ENCODE measurements at regions not wholly inside any gene's neighbourhood (a gene's known extent, or its start where the extent isn't known, plus 50 kb on each side); places are given as distances from the start of the nearest gene placed in this dataset.
"Not testable (repeated sequence)": the region's sequence is repeated elsewhere in the genome, so short reads cannot be mapped to it uniquely, and the experiment has no call there.

DNA sequence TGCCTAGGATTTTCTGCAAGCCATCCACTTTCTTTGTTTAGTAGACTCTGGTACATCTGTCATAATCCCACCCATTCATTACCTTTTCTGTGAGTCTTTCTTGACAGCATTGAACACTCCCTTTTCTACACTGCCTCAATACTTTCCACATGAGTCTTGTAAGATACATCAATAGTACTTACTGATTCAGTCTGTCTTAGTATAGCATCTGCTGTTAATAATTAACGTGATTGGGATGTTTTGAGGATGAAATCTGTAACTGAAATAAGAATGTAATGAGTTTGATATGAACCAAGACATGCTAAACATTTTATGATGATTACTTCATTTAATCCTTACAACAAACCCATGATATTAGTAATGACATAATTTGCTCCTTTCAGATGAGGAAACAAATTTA is 196.2 kb upstream of the FOXG1 start:
- DNase-seq: no peak

DNA sequence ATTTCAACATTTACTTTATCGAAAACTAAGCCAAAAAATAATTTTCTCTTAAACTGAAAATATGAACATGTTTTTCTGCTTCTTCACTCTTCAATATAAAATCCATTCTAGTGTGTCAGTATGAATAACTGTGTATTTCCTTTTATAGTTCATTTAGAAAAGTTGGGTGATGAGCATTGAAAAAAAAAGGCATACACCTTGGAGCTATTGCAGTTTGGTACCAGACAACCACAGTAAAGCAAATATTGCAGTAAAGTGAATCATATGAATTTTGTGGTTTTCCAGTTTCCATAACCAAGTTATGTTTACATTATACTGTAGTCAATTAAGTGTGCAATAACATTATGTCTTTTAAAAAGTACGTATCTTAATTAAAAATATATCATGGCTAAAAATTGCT is 195.0 kb upstream of the FOXG1 start:
- no peak for DNase-seq

DNA sequence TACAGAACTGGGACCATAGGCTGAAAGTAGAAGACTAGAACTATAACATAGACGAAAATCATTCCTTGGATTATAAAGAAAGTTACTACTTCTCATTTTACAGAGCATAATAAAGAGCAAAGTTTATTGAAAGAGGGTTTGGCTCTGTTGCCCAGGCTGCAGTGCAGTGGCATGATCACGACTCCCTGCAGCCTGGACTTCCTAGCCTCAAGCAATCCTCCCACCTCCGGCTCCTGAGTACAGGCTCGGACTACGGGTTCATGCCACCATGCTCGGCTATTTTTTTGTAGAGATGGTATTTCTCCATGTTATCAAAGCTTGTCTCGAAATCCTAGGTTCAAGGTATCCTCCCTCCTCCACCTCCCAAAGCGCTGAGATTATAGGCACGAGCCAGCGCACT is 190.1 kb upstream of the FOXG1 start:
- DNase-seq: no peak

DNA sequence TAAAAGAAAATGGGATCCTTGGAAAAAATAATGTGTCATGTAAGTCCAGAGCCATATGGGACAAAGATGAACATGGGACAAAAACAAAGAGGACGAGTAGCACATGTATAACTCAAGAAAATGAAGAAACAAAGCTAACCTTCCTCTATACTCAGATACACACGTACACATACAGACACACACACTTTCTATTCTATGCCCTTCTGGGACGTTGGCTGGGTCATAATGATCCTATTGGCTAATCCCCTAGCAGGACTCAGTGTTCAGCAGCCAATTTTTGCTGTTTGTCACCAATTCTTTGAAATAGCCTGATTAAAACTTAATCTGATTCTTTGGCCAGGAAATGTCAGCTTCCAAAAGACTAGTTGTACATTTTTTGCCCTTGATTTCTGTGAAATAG is 189.4 kb upstream of the FOXG1 start:
- no peak for DNase-seq

DNA sequence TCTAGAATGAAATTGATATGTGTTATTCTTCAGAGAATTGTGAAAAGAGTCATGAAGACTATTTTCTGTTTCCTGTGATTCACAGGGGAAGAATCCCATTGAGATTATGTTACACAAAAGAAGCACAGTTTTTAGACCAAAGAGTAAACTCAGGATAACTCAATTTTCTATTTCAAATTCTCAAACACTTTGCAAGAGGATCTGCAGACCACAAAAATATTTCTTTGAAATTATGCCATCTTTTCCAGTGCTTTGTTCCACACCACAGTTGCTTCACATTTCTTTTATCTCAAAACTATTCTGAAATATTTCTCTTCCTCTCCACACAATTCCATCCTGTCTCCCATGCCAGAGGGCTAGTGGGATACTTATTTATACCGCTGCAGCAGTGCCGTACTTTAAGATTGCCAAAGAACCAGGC is 188.9 kb upstream of the FOXG1 start:
- DNase-seq: no peak

DNA sequence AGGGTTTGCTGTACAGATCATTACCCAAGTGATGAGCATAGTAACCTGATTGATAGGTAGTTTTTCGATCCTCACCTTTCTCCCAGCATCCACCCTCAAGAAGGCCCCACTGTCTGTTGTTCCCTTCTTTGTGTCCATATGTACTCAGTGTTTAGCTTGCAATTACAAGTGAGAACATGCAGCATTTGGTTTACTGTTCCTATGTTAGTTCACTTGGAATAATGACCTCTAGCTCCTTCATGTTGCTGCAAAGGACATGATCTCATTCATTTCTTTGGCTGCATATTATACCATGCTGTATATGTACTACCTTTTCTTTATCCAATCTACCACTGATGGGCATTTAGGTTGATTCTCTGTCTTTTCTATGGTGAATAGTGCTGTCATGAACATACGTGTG is 181.6 kb upstream of the FOXG1 start:
- DNase-seq: no peak

DNA sequence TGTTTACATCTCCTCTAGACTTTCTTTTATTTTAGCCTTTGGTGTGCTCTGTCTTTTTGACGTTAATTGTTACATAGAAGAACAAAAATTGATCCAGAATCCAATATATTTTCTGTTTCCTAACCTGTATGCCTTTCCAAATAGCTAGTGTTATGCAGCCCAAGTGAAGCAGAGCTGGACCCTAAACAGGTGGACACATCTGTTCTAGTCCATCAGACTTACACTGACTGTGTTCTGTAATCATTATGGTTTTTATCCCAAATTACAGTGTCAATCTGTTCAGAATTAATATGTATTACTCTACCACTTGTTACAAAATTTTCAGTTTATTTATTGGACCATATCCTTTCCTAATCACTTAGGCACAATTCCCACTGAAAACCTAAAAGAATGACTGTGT is 176.8 kb upstream of the FOXG1 start:
- DNase-seq: no peak

DNA sequence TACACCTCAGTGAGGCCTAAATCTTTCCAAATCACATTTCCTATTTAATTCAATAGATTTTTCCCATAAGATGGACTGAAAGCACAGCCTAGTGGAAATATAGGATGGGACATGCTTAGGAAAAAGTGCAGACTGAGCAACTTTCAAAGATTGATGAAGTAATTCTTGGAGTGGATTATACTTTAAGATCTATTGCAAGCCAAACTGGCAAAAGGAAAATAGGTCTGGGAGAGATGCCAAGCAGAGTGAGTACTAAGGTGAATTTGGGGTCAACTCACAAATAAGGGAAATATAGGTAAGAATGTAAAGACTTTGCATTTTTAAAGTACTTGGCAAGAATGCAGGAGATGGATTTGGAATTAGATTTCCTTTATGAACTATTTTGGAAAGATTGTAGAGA is 170.2 kb upstream of the FOXG1 start:
- no peak for DNase-seq

DNA sequence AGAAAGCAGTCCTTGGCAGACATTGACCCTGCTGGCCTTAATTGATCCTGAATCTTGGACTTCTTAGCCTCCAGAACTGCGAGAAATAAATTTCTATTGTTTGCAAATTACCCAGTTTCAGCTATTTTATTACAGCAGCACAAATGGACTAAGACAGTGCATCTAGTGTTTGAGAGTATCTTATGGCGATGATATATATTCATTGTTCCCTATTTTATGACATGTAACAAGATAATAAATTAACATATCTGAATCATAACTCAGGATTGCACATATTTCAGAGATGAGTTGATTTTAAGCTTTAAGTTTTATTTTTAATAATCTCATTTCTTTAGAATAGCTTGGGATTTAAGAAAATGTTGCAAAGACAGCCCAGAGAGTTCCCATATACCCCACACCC is 167.4 kb upstream of the FOXG1 start:
- DNase-seq: no peak

DNA sequence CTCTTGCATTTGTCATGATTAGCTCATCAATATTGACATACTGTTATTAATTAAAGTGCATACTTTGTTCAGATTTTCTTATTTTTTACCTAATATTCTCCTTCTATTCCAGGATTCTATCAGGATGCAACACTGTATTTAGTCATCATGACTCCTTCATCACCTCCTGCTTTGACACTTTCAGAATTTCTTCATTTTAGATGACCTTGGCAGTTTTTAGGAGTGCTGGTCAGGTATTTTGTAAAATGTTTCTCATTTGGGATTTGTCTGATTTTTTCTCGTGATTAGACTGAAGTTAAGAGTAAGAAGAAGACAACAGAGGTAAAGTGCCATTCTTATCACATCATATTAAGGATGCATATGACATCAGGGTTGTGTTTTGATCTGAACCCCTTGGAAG is 167.0 kb upstream of the FOXG1 start:
- DNase-seq: no peak

DNA sequence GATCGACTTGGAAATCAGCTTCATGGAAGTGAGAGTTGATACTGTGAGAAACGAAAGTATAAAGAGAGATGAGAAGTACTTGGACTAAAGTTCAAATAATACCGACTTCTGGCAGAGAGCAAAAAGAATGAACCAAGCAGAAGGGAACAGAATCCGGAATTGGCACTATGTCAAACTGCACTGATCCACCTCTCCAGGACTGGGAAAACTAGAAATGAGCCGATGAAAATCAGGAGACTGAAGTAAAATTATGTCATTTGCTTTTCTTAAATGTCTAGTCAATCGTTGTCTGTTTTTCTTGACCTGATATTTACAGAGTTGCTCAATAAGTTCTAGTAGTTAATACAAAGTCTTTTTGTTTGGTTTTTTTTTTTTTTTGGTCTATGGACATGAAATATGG is 163.0 kb upstream of the FOXG1 start:
- DNase-seq: no peak

DNA sequence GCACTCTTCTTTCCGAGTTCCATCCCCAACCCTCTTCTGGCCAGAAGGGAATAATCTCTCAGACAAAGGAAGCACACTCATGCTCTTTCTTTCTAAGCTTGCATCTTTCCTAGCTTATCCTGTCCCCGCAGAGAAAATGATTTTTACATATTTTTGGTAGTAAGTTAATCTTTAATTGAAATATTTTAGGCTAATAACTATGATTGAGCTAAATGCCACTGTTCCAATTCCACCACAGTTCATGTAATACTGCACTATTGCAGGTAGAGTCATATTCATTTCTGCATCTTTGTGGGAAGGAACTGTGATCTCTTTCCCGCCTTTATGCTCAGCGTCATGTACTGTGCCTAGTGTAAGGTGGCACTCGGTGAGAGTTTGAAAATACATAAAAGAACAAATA is 158.9 kb upstream of the FOXG1 start:
- no peak for DNase-seq

DNA sequence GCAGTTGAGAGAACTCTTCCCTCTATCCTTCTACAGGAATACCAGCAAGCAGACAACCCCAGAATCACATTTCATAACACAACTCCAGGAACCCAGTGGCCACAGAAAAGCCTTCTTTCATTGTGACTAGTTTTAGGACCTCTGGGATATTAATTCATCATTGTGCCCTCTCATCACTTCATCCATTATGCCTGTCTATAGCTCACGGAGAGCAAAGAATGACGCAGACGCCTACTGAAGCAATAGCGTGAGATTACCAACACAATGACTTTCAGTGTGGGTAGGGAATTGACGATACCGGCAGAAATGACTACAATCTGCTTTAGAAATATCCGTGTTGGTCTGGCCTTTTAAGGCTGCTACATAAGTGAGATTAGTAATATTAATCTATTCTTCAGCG is 158.1 kb upstream of the FOXG1 start:
- DNase-seq: no peak

DNA sequence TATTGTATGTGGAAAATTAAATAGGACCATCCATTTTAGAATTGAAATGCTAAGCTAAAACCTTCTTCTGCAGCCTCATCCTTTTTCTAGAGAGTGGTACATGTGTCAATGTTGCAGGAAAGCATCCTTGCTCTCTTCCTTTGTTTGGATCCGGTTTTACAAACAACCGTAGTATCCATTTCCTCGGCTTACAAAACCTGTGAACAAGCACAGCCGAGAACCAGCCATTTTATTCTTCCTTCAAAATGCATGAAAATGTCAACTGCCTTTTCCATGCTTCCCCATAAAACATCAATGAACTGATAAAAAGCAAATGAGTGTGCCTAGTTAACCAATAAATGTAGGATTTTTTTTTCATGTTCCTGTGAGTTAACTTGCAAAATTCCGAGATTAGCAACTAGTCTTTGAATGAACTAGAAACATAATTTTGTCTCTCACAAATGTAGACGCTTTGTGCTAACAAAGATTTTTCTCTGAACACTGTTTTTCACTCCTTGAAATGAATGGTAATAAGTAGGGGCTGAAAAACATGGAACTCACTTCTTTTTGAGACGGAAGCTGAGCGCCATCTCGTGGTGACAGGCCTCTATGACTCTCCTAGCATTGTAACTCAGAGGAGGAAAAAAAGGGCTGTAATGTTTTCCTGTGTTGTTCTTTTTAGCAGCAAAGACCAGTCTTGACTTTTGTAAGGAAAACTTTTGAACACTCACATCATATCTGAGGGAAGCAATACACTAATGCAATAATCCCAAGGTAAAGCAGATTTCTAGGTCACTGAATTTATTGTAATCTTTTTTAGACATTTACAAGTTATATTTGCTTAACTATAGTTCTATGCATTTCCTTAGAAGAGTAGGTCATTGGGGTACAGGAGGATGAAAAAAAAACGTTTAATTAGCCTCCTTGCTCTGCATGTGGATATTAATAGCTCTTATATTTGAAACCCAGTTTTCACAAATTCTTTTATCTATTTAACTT is 157.4 kb upstream of the FOXG1 start:
- peak; percentile 9 for DNase-seq

DNA sequence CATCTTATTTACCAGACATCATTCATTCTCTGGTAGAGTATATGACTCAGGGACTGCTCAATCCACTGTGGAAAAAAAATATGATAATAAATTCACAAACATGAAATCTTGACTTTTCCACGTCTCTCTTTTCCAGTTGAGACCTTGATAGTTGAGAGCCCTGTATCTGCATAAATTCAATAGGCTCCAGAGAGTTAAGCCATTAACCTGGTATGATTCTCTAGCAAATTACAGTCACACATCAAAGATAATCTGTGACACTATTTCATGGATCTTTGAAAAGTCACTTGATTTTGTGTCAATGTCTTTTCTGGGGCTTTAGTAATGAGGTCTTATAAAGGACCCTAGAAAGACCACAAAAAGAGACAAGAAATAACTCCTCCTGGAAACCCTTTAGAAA is 154.2 kb upstream of the FOXG1 start:
- no peak for DNase-seq

DNA sequence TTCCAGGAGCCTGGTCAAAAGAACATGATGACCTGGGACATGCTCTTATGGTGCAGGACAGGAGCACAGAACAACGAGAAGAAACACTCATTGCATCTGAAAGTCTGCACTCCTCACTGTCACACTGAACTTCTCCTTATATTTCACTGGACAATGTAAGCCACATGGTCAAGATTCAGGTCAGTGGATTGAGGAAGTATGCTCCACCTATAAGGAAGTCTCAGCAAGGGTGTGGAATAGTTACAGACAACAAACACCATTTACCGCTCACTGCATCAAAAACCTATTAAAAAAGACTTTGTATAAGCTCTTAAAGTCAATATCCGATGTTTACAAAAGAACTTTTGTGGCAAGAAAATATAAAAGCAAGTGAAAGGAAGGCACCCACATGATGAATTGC is 153.1 kb upstream of the FOXG1 start:
- DNase-seq: no peak

DNA sequence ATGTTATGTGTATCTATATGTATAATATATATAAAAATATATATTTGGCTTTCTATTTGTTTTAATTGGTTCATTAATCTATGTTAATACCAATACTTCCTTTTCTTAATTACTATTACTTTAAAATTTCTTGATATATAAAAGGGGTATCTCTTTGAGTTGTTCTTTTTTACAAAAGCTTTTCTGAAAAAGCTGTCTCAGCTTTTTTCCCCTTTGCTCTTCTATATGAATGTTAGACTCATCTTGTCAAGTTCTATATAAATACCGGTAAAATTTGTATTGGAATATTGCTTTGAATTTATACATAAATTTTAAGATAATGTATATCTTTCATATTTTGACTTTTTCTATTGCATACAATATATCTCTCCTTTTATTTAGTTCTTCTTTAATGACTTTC is 139.8 kb upstream of the FOXG1 start:
- DNase-seq: no peak

DNA sequence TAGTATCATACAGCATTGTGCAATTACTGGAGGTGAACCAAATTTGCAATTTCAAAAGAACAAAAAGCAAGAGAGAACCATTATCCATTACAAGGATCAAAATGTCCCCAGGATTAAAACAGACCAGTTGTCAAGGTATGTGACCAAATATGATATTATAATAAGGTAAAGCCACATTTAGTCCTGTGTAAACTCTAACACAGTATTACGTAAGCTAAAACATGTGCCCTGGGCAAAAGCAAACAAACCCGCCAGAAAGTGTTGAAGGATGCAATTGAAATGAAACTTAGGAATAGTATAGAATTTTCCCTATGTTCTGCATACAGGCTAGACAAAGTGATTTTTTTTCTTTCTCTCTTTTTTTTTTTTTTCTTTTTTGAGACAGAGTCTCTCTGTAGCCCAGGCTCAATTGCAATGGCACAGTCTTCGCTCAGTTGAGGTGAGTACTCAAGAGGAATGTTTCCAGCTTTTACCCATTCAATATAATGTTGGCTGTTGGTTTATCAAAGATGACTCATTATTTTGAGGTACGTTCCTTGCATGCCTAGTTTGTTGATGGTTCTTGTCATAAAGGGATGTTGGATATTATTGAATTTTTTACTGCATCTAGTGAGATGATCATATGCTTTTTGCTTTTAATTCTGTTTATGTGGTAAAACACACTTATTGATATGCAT is 137.1 kb upstream of the FOXG1 start:
- DNase-seq: no peak

DNA sequence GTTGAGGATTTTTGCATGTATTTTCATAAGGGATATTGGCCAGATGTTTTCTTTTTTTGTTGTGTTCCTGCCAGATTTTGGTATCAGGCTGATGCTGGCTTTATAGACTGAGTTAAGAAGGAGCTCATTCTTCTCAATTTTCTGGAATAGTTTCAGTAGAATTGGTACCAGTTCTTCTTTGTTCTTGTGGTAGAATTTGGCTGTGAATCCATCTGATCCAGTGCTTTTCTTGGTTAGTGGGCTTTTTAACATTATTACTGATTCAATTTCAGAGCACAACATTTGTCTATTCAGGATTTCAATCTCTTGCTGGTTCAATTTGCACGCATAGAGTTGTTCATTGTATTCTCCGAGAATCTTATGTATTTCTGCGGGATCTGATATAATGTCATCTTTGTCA is 136.5 kb upstream of the FOXG1 start:
- no peak for DNase-seq

DNA sequence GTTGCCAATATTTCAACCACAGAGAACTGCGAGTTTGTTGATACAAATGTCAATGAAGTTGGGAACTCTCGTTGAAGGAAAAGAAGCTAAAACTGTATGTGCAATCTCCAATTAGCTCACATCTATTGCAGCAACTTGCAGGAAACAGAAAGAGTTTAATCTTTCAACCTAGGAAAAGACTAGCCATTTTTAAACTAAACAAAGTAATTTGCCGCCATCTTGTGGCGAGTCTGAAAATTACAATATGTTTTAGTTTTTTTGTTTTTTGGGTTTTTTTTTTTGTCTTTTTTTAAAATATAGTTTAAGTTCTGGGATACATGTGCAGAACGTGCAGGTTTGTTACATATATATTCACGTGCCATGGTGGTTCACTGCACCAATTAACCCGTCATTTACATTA is 131.2 kb upstream of the FOXG1 start:
- peak; percentile 10 for DNase-seq

DNA sequence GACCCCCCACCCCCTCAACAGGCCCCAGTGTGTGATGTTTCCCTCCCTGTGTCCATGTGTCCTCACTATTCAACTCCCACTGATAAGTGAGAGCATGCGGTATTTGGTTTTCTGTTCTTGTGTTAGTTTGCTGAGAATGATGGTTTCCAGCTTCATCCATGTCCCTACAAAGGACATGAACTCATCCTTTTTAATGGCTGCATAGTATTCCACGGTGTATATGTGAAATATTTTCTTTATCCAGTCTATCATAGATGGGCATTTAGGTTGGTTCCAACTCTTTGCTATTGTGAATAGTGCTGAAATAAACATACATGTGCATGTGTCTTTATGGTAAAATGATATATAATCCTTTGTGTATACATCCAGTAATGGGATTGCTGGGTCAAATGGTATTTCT is 130.8 kb upstream of the FOXG1 start:
- not testable (repeated sequence) for DNase-seq

DNA sequence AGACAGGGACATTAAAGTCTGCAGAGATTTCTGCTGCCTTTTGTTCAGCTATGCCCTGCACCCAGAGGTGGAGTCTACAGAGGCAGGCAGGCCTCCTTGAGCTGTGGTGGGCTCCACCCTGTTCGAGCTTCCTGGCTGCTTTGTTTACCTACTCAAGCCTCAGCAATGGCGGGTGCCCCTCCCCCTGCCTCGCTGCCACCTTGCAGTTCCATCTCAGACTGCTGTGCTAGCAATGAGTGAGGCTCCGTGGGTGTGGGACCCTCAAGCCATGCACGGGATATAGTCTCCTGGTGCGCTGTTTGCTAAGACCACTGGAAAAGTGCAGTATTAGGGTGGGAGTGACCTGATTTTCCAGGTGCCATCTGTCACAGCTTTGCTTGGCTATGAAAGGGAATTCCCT is 125.4 kb upstream of the FOXG1 start:
- not testable (repeated sequence) for DNase-seq

DNA sequence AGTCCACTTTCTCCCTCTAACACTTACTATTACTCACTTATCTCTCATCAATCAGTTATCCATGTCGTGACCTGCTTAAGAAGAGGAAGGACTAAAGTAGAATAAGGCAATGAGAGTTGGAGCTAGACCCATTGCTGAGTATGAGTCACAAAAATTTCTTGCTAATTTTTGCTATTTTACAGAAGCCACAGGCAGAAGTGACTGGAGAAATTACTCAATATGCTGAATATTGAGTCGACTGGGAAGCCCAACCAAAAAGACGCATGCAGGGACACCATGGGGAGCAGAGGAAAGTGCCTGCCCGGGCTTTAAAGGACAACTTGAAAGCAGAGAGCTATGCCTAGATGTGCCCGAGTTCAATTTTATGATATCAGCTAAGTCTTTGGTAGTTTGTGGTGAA is 115.4 kb upstream of the FOXG1 start:
- peak; percentile 8 for DNase-seq

DNA sequence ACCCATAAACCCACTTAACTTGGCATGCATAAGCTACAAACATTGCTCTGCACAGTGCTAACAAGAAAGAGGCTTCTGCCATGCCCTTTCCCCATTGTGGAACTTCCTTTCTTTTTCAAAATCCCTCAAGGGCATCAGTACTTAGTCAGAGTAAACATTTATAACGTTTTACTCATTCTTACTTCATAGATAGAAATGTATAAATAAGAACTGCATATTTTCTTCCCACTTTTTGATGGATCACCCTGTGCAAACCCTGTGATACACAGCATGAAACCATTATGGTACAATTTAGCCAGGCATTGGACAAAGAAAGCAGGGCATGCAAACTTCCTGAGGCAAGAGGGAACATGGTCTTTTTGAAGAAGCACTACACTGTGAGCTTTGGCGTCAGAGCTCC is 113.8 kb upstream of the FOXG1 start:
- peak; percentile 14 for DNase-seq

DNA sequence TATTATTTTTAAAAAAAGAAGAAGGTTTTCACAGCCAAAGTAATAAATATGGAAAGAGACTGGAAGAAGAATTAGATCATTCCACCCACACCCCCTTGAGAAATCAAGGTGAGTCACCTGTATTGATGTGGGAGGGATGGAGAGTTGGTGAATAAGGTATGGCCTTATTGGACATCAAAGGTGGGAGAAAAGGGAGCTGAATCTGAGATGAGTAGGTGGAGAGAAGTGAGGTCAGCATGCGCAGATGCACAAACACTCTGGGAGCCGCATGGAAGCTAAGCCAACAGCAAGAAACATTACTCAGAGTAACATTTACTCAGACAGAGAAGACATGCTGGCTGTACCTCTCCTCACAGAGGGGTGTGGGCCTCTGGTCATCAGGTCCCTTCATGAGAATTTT is 113.1 kb upstream of the FOXG1 start:
- no peak for DNase-seq
